Stimulated activated CD4-positive, alpha-beta T cell treated with anti-CD3 and anti-CD28 coated beads, TNF-alpha, amount 100 ng/mL, for 1 hour (primary cell): ENCODE measurements at regions not wholly inside any gene's neighbourhood (a gene's known extent, or its start where the extent isn't known, plus 50 kb on each side); places are given as distances from the start of the nearest gene placed in this dataset.
"Not testable (repeated sequence)": the region's sequence is repeated elsewhere in the genome, so short reads cannot be mapped to it uniquely, and the experiment has no call there.

Experiments used
- DNase-seq, 3 donors: peaks; one replicate each; pipeline ENCODE4 v3.0.0-alpha.2; 2020; ENCODE audit warnings: low read depth in 3 of 3, low spot score in 1 of 3

DNA sequence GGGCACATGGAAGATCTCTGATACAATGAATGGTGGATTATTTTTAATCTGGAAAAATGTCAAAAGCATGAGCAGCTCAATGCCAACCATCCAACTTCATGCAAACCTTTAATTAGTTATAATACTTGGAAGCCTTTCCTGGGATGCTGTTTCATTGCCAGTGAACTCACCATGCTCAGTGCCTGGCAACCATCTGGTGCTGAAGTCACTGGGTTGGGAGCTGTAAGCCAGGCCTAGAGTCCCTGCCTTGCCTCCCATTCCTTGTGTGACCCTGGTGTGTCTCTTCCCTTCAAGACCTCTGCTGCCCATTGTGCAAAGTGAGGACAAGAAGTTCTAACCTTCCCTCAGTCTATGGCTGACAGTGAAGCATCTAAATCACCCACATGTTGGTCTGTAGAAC lies 458.7 kb downstream of the RNF144A start:
- DNase-seq, result no peak

DNA sequence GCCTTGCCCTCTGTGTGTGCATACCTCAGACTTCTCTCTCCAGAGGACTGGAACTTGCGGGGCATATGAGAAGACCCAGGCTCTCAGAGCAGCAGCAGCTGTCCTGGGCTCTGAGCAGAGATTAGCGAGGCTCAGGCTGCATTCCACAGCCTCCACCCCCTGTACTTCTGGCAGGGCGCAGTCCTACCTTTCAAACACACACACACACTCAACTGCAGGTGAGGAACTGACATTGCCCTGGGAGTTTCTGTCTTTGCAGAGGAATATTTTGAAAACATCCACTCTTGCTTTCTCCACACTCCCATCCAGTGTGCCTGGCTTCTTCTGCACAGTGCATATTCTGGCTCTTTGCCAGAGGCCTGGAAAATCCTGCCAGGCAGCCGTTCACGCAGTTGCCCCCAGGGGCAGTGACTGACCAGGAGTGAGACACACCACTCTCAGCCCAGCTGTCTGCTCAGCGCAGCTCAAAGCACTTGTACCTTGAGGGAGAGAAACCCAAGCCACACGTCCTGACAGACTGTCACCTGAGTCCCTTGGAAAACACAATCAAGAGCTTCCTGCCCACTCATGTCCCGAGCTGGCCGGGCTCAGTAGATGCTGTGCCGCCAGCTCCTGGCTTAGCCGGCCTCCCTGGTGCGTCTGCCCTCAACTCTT lies 460.8 kb downstream of the RNF144A start:
- DNase-seq, result no peak

DNA sequence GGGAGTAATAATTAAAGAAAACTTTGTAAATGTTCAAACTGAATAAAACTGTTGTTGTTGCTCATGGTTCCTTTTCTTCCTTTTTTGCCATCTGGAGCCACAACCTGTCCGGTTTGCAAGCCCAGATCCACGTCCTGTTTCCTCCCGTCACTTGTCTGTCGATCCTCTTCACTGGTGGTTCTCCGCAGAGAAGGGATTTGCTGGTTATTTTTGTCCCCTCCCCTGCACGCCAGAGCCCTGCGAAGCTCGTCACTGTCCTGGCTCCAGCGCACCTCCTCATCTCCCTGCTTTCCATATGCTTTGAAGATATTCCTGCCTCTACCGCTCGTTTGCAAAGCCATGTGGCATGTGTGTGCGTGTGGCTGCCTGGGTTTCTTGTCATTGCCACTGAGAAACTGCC lies 461.4 kb downstream of the RNF144A start:
- DNase-seq, result no peak

DNA sequence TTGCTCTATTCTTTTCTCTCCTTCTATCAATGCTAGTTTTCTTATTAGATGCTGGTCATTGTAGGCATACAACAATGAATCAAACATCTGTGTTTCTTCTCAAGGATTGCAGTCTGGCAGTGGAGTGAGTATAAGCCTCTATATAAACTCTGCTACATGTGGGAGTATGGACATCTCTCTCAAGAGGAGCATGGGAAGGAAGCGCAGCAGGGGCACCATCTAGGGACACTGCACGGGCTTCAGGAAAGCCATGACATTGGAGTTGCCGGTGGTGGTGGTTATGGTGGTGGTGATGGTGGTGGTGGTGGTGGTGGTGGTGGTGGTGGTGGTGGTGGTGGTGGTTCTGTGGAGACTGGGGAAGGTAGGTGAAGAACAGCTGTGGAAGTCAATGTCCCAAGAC lies 462.6 kb downstream of the RNF144A start:
- no peak for DNase-seq

DNA sequence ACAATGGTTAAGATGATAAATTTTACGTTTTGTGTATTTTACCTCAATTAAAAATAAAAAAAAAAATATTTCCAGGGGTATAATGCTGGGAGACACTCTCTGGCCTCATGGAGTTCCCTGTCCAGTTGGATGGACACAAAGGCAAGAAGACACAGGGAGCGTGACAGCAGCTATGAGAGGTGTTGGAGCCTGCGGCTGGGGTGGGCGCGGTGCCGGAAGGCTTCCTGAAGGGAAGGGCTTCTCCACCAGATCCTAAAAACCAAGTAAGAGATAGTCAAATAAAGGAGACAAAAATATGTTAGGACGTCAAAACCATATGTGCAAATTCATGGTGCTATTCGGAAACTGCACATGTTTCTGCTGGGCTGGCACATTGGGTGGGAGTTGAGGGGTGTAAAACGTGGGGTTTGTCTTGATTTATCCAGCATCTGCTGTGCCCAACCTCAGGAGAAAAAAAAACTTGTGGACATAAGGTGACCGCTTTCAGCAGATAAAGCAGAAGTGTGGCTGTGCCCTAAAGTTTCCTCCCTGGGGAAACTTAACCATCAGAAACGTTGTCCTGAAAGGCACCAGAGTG lies 467.6 kb downstream of the RNF144A start:
- no peak for DNase-seq

DNA sequence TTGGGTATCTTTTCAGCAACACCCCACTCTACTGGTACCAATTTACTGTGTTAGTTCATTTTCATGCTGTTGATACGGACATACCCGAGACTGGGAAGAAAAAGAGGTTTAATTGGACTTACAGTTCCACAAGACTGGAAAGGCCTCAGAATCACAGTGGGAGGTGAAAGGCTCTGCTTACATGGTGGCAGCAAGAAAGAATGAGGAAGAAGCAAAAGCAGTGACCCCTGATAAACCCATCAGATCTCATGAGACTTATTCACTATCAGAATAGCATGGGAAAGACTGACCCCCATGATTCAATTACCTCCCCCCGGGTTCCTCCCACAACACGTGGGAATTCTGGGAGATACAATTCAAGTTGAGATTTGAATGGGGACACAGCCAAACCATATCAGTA lies 473.1 kb downstream of the RNF144A start:
- not testable (repeated sequence) for DNase-seq

DNA sequence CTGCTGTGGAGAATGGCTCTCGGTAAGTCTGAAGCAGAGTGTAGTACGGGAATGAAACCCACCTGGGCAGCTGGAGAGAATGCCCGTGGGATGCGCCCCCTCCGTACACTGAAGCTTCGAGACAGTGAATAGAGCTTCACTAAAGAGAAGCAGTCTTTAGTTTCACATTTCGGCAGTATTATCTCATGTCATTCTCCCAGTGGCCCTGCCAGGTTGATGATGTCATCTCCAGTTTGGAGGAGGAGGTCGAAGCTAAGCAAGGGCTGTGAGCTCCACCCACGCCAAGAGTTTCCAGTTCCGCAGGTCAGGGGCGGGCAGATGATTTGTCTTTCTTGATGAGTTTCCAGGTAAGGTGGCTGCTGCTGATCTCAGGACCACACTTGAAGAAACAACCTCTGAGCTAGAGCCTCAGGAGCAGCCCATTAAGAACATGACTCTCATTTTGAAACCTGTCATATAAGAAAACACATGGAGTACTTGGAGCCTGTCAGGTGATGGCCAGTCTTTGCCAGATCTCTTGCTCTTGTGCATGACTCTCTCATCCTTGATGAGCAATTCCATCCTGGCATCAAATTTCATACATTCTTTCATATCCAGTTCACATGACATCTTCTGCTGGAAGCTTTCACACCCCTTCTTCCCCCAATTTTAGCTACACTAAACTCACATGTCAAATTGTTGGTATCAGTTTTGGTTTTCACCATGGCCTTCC lies 475.0 kb downstream of the RNF144A start:
- no peak for DNase-seq

DNA sequence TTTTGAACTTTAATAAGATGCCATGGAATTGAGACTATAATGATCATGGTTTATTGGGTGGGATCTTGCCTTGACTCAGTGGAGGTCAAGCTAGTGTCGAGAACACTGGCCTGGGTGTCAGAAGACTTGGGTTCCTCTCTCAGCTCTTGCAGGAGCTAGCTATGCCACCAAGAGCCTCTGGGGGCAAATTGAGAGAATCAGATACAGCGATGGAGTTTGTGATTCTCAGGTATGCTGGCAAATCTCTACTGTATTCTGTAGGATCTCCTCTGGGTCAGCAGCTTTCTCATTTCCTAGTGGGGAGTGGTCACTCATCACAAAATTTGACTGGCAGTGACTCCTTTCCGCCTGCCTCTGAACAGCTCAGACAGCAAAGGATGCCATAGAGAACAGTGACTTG lies 477.0 kb downstream of the RNF144A start:
- no peak for DNase-seq

DNA sequence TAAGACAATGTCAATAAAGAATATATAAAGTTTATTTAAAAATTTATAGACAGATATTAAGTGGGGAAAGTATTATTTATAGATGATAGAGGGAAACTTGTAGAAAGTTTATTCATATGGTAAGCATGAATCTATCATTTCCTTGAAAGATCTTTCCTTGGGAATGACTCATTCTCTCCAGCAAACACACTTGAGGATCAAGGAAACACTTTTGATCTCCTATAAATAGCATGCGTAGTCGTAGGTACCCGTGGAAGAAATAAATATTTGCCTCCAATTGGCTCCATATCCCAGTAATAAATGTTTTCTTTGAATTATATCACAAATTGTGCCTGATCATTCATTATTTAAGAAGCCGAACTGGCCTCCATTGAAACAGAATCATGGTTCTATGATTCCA lies 483.4 kb downstream of the RNF144A start:
- DNase-seq, result no peak

DNA sequence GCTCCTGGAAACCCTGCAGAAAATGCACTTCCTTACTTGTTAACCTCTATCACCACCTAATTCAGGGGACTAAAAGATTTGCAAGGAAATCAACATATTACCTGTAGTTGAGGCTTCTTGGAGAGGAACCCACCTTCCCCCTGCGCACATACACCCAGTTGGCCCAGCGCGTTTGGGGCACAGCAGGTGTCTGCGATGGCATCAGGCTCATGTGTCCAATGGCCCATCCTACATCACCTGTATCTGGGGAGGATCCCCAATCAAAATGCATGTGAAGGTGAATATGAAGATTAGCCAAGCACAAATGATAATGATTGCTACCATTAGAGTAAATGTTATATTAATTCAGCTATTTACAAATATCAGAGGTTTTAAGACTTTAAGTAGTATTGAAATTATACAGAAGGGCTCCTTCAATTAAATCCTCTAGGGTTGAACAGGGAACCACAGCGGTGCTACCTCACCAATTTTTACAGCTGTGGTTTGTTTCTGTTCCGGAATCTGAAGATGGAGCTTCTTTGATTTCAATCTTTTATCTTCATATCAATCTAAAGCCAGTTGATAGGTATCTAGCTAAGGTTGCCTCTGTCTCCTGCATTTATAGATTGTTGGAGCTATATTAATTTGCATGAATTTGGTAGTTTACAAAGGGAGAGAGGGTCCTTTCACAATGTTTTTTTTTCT lies 486.0 kb downstream of the RNF144A start:
- DNase-seq, result no peak

DNA sequence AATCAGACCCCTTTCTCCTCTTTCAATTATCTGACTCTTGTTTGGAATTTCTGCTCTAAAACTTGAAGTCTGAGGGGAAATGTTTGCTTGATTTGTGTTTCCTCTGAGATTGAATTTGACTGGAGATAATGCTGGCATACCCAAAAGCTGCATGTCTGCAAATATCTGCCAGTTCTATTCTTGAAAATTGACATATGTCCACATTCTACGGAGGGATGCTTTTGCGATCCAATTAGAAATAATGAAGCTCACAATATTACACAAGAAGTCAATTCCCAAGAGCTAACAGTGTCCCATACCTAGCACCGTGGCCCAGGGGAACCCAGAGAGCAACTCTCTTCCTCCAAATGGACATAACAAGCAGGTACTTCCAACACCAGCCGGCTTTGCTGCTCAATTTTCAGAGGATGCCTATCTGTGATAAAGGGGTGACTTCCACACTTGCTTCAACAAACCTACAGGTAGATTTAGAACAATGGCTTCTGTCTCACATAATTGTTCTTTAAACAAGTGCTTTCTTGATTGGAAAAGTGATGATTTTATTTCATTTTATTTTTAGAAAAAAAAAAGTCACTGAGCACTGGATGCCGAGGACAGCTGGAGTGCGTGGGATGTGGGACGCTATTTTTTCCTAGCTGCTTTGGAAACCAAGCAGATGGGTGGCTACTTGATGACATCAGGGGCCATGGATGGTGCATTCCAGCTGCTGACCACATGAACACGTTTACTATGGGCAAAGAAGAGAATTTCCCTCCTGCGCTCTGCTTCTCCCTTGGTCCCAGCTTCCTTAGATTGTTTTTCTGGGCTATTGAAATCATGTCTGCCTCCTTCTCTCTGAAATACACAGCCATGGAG lies 488.9 kb downstream of the RNF144A start:
- DNase-seq, result no peak

DNA sequence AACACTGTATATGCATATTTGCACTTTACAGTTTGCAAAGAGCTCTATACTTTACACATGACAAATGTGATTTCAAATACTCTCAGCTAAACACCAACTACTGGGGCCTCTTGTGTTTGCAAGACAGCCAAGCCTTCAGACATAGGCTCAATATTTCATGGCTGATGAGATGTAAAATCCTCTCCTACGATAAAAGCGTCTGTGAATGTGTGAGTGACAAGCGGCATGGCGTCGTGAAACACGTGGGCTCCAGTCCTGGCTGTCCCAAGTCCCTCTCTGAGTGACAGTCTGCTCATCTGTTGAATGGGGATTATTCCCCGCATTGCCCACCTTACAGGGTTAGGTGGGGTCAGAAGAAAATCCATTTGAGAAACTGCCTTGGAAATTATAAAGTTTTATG lies 489.8 kb downstream of the RNF144A start:
- no peak for DNase-seq

DNA sequence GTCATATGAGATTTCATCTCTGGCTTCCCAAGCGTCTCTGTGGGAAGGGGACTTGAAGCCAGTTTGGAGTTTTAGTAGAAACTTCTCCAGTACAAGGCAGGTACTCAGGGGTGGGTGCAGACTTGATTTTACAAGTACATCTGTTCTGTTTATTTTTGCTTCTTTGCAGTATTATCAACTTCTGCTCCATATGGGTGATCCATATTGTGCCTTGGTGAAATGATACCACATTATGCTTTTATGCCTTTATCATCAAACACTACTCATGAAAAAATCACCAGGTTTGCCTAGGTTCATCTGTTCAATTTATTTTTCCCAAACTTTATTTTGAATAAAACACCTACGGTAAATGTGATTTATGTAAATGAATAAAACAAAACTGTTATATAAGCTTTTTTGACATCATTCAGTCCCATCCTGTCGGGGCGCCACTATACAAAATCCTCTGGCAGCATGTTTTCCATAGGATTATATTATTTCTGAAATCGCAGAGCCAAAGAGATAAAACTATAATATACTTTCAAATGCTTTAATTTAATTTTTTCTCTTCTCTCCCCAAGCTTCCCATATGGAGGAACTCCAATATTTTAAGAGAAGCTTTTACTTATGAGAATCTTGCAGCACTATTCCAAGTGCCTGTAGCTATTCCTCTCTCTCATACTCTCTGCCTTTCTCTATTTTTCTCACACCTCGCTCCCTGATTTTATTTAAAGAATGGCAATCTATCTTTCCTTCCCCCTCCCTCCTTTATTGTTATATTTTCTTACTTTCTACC lies 490.9 kb downstream of the RNF144A start:
- DNase-seq, result no peak

DNA sequence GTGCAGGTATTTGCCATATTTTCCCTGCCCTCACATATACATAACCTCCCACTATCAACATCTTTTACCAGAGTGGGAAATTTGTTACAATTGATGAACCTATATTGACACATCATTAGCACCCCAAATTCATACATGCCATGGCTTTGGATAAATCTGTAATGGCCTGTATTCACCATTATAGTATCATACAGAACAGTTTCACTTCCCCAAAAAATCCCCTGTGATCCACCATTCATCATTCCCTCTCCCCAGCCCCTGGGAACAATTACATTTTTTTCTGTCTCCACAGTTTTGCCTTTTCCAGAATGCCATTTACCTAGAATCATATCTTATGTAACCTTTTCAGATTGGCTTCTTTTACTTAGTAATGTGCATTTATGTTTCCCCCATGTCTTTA lies 494.5 kb downstream of the RNF144A start:
- DNase-seq, result no peak

DNA sequence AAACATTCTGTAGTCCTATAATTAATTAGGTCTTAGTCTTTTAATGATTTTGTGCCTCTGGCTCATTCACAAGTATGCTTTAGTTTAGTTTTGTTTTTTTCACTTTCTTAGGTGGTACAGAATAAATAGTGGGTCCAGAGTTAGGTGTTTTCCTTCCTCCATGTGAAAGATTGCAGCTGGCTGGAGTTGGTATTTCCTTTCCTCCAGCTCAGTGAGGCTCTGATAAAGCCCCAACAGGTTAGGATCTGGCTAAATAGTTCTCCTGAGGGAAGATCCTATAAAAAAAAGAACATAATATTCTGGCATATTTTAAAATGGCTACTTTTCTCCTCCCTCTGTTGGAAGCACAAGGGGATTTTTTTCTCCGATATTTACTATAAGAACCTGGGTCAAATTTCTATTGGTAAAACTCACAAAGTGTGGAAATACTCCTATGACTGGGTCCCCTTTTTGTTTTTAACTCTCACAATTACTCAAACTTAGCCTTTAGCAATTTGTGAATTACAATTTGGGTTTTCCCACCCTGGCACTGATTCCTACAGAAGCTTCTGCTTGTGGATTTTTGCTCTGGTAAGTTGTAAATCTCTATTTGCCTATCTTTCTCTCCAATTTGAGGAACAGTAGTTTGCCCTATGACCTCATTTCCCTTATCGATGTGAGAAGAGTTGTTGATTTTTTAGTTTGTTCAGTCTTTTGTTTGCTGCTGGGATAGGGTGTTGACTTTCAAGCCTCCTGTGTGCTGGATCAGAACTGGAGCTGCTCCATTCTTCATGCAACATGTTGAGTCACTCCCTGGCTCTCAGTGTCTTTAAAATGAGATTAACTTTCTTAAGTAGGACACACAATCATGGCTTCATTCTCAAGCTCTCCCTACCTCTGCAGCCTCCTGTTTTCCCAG lies 500.9 kb downstream of the RNF144A start:
- DNase-seq, result no peak

DNA sequence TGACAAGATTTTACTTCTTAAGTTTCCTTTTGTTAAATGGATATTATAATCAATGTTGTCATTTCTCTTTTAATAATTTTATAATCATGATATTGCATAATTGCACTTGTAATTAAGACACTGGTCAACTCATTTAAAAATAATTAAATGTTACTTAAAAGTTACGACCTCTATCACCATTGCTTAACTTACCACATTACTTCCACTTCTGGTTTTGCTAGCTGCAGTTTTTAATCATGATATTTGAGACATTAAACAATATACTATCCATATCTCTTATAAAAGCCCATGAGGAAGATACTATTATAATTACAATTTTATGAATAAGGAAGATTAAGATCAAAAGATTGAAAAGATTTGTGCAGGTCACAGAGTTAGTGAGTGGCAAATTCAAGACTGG lies 502.0 kb downstream of the RNF144A start:
- no peak for DNase-seq

DNA sequence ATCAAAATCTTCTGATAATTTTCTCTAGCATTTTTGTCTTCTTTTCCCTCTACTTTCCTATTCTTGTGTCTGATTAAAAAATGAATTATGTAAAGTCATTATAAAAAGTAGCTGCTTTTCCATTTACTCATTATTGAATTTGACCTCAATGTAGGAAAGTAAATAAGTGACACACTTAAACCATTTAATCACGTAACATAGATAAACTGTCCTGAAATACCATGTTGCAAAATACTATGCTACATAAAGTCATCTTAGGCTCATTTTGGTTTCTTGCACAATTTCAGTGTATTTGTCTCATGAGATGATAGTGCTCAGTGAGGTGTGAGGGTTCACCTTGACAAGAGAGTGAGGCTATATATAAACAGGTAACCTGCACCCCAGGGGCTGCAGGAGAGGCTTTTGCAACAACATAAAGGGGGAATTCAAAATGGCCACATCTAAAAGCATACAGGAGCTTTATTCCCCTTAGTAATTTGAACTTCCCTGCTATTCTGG lies 502.7 kb downstream of the RNF144A start:
- no peak for DNase-seq

DNA sequence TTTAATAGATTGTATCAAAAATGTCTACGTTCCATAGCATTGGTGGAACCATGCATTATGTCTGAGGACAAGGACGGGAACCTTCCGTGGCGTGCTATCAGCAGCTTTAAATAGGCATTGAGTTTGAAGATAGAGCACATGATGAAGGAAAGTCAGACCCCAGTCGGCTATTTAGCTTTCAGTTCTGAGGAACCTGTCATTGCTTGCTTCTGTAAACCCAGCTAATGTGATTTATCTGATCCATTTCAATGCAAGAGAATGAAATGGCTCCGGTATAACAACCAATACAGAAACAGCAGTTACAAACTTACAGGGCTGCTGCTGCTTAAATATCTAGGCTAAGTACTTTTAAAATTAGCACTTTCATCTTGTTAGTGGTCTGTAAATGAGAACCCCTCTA lies 503.3 kb downstream of the RNF144A start:
- no peak for DNase-seq

DNA sequence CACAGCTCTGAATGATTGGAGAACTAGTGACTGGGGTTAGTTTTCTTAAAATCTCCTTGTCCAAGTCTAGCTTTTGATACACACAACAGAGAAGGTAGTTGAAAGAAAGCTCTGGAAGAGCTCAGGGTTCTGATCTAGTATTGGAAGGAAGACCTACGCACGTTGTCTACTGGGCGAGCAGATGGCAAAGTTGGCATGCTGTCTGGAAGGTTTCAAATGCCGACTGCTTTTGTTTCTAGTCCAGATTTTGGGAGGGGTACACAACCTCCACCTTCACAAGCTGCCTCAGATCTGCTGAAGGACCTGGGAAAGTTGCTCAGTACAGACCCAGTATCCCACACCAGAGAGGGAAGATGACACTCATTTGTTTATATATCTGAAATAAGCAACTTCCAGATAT lies 507.3 kb downstream of the RNF144A start:
- DNase-seq, result no peak
